Fibroblast of lung (primary cell): ENCODE measurements at regions not wholly inside any gene's neighbourhood (a gene's known extent, or its start where the extent isn't known, plus 50 kb on each side); places are given as distances from the start of the nearest gene placed in this dataset.

Experiments
- CTCF ChIP-seq, 2 donors: IDR thresholded peaks in 1 of 2; conservative IDR thresholded peaks in 1 of 2; 1 replicate in 1 of 2; 2 replicates in 1 of 2; pipeline ENCODE4 v1.5.1; 2011 to 2012; ENCODE audit warnings: low read length in 2 of 2, control low read depth in 1 of 2, inconsistent platforms in 1 of 2, low read depth in 1 of 2, mild to moderate bottlenecking in 1 of 2
- EZH2 ChIP-seq: IDR thresholded peaks from 2 replicates; pipeline ENCODE4 v1.5.1; 2012; ENCODE audit warnings: low read length, control low read depth, mild to moderate bottlenecking; ENCODE audit errors: missing control alignments

- no peak for TF ChIP-seq CTCF (conservative IDR thresholded peaks at IDR 0.05 in 1 of 2, IDR thresholded peaks at IDR 0.05 in 1 of 2; ENCODE audit: low read depth in 1 of 2, low read length in 2 of 2)
- TF ChIP-seq EZH2 = no peak
Measured at GRCh38 chr10:55747244-55747643, 613.8 kb downstream of the ZWINT start.
